Hepatic stellate cell (primary cell): ENCODE measurements at regions not wholly inside any gene's neighbourhood (a gene's known extent, or its start where the extent isn't known, plus 50 kb on each side); places are given as distances from the start of the nearest gene placed in this dataset.
A peak's percentile ranks its signal among the peaks of the same experiment; 100 is the strongest.
"Not testable (repeated sequence)": the region's sequence is repeated elsewhere in the genome, so short reads cannot be mapped to it uniquely, and the experiment has no call there.

Experiments used
- DNase-seq: peaks from one replicate; pipeline ENCODE4 v3.0.0; 2011; ENCODE audit warnings: low spot score

DNA sequence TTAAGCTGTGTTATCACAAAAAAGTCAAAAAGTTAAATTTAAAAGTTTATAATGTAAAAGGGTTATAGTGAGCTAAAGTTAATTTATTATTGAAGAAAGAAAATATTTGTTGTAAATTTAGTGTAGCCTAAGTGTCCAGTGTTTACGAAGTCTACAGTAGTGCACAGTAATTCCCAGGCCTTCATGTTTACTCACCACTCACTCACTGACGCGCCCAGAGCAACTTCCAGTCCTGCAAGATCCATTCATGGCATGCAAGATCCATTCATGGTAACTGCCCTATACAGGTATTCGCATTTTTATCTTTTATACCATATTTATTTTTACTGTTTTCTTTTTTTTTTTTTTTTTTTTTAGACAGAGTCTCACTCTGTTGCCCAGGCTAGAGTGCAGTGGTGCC, 69.5 kb downstream of the TPRA1 start:
- DNase-seq, result no peak

DNA sequence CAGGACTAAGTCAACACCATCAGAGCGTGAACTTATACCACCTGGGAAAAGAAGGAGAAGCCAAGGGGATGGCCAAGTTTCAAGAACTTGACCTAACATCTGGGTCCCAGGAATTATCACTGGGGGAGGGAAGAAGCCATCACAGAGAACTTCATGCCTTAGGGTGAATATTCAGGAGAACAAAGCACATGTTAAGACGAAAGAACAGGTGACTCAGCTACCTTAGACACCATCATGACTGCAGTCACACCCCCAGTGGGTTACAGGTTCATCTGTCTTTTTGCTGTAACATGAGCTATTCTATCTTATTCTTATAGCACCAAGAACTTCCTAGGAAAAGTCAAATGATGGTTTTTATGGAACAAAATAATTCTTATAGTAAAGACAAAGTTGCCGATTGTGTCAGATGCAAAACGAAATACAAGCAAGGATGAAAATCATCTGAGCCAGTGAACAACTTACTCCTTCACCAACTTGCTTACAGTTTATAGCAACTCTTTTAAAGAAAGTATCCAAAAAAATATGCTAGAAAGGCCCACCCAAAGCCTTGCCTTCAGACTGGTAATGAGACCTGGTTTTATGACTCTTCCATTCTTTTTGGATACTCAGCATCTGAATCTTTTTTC, 72.0 kb downstream of the TPRA1 start:
- DNase-seq, result no peak

GRCh38 chr3:127512256-127512655, 78.3 kb downstream of the TPRA1 start:
- DNase-seq, result no peak

GRCh38 chr3:127501177-127501576, 89.4 kb downstream of the TPRA1 start:
- DNase-seq, result no peak

DNA sequence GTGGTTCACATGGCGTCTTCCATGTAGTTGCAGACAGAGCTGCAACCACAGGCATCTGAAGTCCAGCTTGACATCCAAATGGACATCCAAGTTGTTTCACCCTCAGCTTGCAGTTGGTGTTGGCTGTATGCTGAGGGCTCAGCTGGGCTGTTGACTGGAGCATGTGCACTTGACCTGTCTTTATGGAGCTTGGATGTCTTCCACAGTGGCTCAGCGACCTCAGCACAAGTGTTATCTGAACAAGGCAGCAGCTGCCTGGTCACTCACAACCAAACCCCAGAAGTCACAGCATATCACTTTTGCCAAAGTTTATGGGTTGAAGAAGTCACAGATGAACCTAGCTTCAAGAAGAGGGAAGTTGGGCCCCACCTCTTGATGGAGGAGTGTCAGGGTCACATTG, 92.9 kb downstream of the TPRA1 start:
- DNase-seq, result no peak

GRCh38 chr3:127497166-127497565, 93.4 kb downstream of the TPRA1 start:
- no peak for DNase-seq

GRCh38 chr3:127495821-127496655, 94.5 kb downstream of the TPRA1 start:
- DNase-seq, result no peak

DNA sequence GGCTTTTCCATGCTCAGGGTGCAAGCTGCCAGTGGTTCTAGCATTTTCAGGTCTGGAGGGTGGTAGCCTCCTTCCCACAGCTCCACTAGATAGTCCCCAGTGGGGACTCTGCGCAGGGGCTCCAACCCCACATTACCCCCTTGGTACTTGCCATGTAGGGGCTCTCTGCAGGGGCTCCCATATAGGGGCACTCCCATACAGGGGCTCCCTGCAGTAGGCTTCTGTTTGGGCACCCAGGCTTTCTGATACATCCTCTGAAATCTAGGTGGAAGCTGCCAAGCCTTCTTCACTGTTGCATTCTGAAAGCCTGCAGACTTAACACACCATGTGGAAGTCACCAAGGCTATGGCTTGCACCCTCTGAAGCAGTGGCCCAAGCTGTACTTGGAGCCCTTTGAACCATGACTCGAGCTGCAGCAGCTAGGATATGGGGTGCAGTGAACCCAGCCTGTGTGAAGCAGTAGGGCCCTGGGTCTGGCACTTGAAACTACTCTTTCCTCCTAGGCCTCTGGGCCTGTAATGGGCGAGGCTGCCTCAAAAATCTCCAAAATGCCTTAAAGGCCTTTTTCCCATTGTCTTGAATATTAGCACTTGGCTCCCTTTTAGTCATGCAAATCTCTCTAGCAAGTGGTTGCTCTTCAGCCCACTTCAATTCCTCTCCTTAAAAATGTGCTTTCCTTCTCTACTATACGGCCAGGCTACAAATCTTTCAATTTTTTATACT, 96.4 kb downstream of the TPRA1 start:
- no peak for DNase-seq

GRCh38 chr3:127492426-127492825, 98.1 kb downstream of the TPRA1 start:
- no peak for DNase-seq

DNA sequence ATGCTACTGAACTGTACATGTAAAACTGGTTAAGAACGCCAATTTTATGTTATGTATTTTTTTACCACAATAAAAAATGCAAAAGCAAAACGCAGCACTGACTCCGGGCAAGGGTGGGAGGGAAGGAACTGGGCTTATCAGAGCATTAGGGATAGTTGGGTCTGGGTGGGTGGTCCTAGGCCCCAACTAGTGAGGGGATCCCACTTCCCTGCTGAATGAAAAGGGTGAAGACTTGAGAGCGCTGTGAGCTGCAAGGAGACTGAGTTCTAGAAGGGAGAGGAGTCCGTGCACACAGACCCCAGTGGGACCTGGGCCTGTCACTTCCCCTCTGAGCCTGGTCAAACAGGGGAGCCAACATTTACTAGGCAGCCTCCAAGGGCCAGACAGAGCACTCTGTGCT, 98.6 kb downstream of the TPRA1 start:
- no peak for DNase-seq

DNA sequence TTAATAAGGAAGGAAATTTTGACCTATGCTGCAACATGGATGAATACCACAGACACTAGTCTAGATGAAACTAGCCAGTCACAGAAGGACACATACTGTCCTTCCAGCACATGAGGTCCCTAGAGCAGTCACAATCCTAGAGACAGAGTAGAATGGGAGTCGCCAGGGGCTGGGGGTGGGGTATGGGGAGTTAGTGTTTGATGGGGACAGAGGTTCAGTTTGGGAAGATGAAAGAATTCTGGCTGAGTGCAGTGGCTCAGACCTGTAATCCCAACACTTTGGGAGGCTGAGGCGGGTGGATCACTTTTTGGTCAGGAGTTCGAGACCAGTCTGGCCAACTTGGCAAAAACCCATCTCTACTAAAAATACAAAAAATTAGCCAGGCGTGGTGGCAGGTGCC, 99.2 kb downstream of the TPRA1 start:
- DNase-seq, result no peak

GRCh38 chr3:127491024-127491305, 99.6 kb downstream of the TPRA1 start:
- DNase-seq, result not testable (repeated sequence)

- no peak for DNase-seq
Measured at GRCh38 chr3:127490271-127491023, 100.1 kb downstream of the TPRA1 start.

DNA sequence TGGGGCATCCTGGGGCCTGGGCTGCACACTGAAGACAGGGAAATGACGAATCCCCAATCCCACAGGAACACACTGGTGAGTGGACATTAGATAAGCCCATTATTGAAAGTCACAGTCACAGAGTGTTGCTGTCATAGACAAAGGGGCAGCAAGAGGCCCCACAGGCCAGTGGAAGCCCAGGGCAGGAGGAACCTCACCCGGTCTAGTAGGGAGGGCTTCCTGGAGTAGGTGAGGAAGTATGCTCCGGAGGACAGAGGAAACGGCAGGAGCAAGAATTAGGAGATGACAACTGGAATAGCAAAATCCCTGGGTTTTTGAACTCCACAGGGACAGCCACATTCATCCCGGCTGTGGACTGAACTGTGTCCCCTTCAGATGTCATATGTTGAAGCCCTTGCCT, 101.2 kb downstream of the TPRA1 start:
- no peak for DNase-seq

DNA sequence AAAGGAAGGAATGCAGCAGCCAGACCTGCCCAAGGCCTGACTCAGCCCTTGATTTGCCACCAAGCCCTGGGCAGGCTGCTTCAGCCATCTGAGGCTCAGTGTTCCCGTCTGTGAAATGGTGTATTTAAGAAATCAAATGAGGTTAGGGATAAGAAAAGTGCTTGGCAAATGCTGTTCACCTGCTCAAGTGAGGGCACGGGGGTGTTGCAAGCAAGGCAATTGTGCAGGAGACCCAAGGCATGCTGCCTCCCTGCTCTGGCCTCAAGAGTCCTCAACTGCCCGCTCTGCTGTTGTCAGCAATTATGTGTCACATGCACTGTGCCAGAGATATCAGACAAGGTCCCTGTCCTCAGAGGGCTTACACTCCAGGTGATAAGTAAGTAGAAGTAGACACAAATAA, 101.8 kb downstream of the TPRA1 start:
- no peak for DNase-seq

- DNase-seq, result no peak
Measured at GRCh38 chr3:127488141-127488672, 102.3 kb downstream of the TPRA1 start.

- DNase-seq, result peak; percentile 1
Measured at GRCh38 chr3:127487196-127487595, 103.3 kb downstream of the TPRA1 start.

- DNase-seq, result peak; percentile 10
Measured at GRCh38 chr3:127486321-127486944, 104.1 kb downstream of the TPRA1 start.

GRCh38 chr3:127485396-127486170, 105.0 kb downstream of the TPRA1 start:
- no peak for DNase-seq

- DNase-seq, result no peak
Measured at GRCh38 chr3:127484601-127485388, 105.7 kb downstream of the TPRA1 start.
